ENCODE measurements at regions not wholly inside any gene's neighbourhood (a gene's known extent, or its start where the extent isn't known, plus 50 kb on each side); places are given as distances from the start of the nearest gene placed in this dataset.

DNA sequence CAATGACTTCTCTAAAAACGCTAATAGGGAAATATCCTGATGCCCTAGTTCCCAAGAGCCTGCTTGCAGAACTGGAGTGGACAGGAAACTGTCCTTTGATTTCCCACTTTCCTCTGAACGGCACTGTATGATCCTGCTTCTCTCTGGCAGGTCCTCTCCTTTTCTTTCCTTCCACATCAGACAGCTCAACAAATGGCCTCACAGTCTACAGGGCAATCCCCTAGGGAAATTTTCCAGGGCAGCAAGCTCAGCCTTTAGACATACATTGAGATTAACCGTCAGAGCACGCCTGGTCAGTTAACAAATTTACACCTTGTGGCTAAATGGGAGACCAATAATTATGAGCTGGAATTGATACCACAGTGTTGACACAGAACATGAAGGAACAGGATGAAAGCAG lies 164.9 kb downstream of the SLC24A2 start:
- no peaks in the 10 kb centered on the region for H3K4me1 ChIP-seq
- WGBS, 2 donors: 52 to 62% methylated on average over 4 of the region's 4 CpGs
- intact Hi-C loops (cut with DNase I): no loop called here
- no peak overlapping the region for H3K4me3 ChIP-seq
- H3K27ac ChIP-seq: no peak overlapping the region
- TF ChIP-seq, protein P1, sequence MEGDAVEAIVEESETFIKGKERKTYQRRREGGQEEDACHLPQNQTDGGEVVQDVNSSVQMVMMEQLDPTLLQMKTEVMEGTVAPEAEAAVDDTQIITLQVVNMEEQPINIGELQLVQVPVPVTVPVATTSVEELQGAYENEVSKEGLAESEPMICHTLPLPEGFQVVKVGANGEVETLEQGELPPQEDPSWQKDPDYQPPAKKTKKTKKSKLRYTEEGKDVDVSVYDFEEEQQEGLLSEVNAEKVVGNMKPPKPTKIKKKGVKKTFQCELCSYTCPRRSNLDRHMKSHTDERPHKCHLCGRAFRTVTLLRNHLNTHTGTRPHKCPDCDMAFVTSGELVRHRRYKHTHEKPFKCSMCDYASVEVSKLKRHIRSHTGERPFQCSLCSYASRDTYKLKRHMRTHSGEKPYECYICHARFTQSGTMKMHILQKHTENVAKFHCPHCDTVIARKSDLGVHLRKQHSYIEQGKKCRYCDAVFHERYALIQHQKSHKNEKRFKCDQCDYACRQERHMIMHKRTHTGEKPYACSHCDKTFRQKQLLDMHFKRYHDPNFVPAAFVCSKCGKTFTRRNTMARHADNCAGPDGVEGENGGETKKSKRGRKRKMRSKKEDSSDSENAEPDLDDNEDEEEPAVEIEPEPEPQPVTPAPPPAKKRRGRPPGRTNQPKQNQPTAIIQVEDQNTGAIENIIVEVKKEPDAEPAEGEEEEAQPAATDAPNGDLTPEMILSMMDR (IDR thresholded peaks at IDR 0.05): no peak
- TF ChIP-seq POLR2AphosphoS5 (IDR thresholded peaks at IDR 0.05) (no peak), EP300 (IDR thresholded peaks at IDR 0.05) (no peak), POLR2A (IDR thresholded peaks at IDR 0.05) (no peak)
- no peak for DNase-seq
- H3K9me3 ChIP-seq: no peaks in the 10 kb centered on the region
- H3K27me3 ChIP-seq: no peaks in the 10 kb centered on the region
- H3K36me3 ChIP-seq: no peaks in the 10 kb centered on the region

DNA sequence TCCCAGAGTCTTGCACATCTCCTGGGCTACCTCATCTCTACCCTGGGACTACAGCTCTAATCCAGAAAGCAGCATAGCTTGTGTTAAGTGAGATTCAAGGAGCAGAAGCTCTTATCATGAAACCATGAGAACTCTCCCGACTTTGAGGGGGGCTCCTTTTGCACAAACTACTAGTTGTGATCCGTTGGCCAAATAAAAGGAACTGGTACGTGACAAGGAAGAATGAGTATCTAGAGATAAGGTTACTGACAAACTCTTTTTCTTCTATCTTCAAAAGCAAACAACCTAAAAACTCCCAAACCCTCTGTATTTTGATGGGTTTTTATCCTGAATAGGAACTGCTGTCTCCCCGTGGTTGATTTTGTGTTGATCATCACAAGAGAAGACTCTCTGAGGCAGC lies 168.5 kb downstream of the SLC24A2 start:
- no peaks in the 10 kb centered on the region for H3K27me3 ChIP-seq
- no peak overlapping the region for H3K4me3 ChIP-seq
- H3K27ac ChIP-seq: no peak overlapping the region
- TF ChIP-seq POLR2A (IDR thresholded peaks at IDR 0.05) (no peak), EP300 (IDR thresholded peaks at IDR 0.05) (no peak), POLR2AphosphoS5 (IDR thresholded peaks at IDR 0.05) (no peak)
- TF ChIP-seq, protein P1 (IDR thresholded peaks at IDR 0.05): no peak
- H3K4me1 ChIP-seq: no peaks in the 10 kb centered on the region
- no peaks in the 10 kb centered on the region for H3K36me3 ChIP-seq
- intact Hi-C loops (cut with DNase I): no loop called here
- 35 to 41% methylated on average over 4 of the region's 4 CpGs for WGBS, 2 donors
- DNase-seq: no peak
- no peaks in the 10 kb centered on the region for H3K9me3 ChIP-seq

- H3K9me3 ChIP-seq: no peaks in the 10 kb centered on the region
- no peaks in the 10 kb centered on the region for H3K36me3 ChIP-seq
- no peaks in the 10 kb centered on the region for H3K4me1 ChIP-seq
- H3K27ac ChIP-seq: no peak overlapping the region
- H3K27me3 ChIP-seq: no peaks in the 10 kb centered on the region
- intact Hi-C loops (cut with DNase I): no loop called here
- TF ChIP-seq, protein P1 (IDR thresholded peaks at IDR 0.05): no peak
- no peak for TF ChIP-seq POLR2A (IDR thresholded peaks at IDR 0.05)
- TF ChIP-seq EP300 (IDR thresholded peaks at IDR 0.05): no peak
- no peak for TF ChIP-seq POLR2AphosphoS5 (IDR thresholded peaks at IDR 0.05)
- 64 to 74% methylated on average over 7 of the region's 7 CpGs for WGBS, 2 donors
- DNase-seq: no peak
- no peak overlapping the region for H3K4me3 ChIP-seq
These were observed 169.6 kb downstream of the SLC24A2 start for GRCh38 chr9:19619221-19619620.

- Histone ChIP-seq H3K4me1 (no peaks in the 10 kb centered on the region), H3K9me3 (no peaks in the 10 kb centered on the region), H3K36me3 (no peaks in the 10 kb centered on the region), H3K4me3 (no peak overlapping the region), H3K27ac (no peak overlapping the region), H3K27me3 (no peaks in the 10 kb centered on the region)
- intact Hi-C loops (cut with DNase I): no loop called here
- DNase-seq: no peak
- WGBS, 2 donors: 38 to 80% methylated on average over 2 of the region's 2 CpGs
- TF ChIP-seq, protein P1 (IDR thresholded peaks at IDR 0.05): no peak
- TF ChIP-seq EP300 (IDR thresholded peaks at IDR 0.05) (no peak), POLR2A (IDR thresholded peaks at IDR 0.05) (no peak), POLR2AphosphoS5 (IDR thresholded peaks at IDR 0.05) (no peak)
These were observed 170.0 kb downstream of the SLC24A2 start for GRCh38 chr9:19618816-19619215.

DNA sequence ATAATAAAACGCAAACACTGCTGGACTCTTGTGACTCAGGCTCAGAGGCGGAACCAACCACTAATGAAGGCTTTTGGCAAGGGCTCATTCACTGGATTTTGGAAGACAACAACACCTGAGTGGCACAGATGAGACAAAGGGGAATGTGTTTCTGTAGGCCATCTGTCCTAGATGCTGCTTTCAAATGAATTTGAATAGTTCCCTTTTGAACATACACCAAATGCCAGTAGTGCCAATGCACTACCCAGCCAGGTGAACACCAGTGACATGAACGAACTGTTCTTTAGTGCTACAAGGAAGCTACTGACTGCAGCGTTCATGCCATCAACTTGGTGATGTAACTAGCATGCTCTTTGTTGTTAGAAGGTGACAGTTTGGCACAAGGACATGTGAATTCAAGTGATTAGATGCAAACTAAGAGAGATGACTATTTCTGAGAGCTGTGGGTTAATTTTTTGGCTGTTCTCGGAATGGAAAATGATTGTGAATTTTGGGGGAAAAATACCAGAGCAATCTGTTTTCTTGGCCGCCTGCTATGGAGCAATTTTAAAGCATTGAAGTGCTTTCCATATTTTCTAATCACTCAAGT lies 173.7 kb downstream of the SLC24A2 start:
- no peaks in the 10 kb centered on the region for H3K36me3 ChIP-seq
- TF ChIP-seq POLR2AphosphoS5 (IDR thresholded peaks at IDR 0.05) (no peak), POLR2A (IDR thresholded peaks at IDR 0.05) (no peak), EP300 (IDR thresholded peaks at IDR 0.05) (no peak)
- TF ChIP-seq, protein P1 (IDR thresholded peaks at IDR 0.05): no peak
- DNase-seq: no peak
- intact Hi-C loops (cut with DNase I): no loop called here
- no peaks in the 10 kb centered on the region for H3K4me1 ChIP-seq
- H3K27me3 ChIP-seq: no peaks in the 10 kb centered on the region
- H3K4me3 ChIP-seq: no peak overlapping the region
- WGBS, 2 donors: 77 to 87% methylated on average over 6 of the region's 6 CpGs
- no peak overlapping the region for H3K27ac ChIP-seq
- H3K9me3 ChIP-seq: no peaks in the 10 kb centered on the region

Measured in sigmoid colon (tissue), 6 donors.